ENCODE measurements at regions not wholly inside any gene's neighbourhood (a gene's known extent, or its start where the extent isn't known, plus 50 kb on each side); places are given as distances from the start of the nearest gene placed in this dataset.

DNA sequence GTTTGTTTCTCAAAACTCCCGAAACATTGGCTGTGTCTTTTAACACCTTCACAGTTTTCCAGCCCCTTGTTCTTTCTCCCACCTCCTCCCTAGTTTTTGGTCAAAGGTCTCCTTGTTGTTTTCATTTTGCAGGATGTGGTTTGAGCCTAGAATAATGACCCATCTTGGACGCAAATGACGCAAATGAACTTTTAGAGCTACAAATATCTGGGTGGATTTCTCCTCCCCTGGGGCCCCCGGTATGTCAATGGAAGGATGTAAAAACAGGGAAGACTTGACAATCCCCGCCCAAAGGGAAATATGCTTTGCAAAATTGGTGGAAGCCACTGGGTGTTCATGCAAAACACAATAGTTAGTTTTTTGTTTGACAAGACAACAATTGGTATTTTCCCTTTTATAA is 236.0 kb upstream of the IRX3 start:
- TF ChIP-seq POLR2AphosphoS5 (IDR thresholded peaks at IDR 0.05; ENCODE audit: low read depth) (no peak), CREB1 (CRISPR knock-in tag; IDR thresholded peaks at IDR 0.05; ENCODE audit: low read depth) (no peak), NANOG (IDR thresholded peaks at IDR 0.05; ENCODE audit: borderline replicate concordance) (no peak)
- TF ChIP-seq, protein P1, sequence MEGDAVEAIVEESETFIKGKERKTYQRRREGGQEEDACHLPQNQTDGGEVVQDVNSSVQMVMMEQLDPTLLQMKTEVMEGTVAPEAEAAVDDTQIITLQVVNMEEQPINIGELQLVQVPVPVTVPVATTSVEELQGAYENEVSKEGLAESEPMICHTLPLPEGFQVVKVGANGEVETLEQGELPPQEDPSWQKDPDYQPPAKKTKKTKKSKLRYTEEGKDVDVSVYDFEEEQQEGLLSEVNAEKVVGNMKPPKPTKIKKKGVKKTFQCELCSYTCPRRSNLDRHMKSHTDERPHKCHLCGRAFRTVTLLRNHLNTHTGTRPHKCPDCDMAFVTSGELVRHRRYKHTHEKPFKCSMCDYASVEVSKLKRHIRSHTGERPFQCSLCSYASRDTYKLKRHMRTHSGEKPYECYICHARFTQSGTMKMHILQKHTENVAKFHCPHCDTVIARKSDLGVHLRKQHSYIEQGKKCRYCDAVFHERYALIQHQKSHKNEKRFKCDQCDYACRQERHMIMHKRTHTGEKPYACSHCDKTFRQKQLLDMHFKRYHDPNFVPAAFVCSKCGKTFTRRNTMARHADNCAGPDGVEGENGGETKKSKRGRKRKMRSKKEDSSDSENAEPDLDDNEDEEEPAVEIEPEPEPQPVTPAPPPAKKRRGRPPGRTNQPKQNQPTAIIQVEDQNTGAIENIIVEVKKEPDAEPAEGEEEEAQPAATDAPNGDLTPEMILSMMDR (conservative IDR thresholded peaks at IDR 0.05; ENCODE audit: low read depth in 2 of 2): no peak
